AG04450 (cell line): ENCODE measurements at regions not wholly inside any gene's neighbourhood (a gene's known extent, or its start where the extent isn't known, plus 50 kb on each side); places are given as distances from the start of the nearest gene placed in this dataset.
A peak's percentile ranks its signal among the peaks of the same experiment; 100 is the strongest.

Experiments
- CTCF ChIA-PET: fragments of 300-600, 350-600 bp; formaldehyde crosslinking; extraction: SDS; loops from one replicate; lab custom pipeline; 2022; ENCODE audit warnings: antibody characterized with exemption, inconsistent platforms; lab: Charles Lee
- POLR2A ChIA-PET: fragments of 350-600 bp; formaldehyde crosslinking; extraction: SDS; loops from one replicate; lab custom pipeline; 2021; ENCODE audit warnings: antibody characterized with exemption, inconsistent platforms; lab: Yijun Ruan, JAX
- DNase-seq: peaks from one replicate; pipeline ENCODE4 v3.0.0-alpha.2; 2011; ENCODE audit warnings: low read depth, low spot score
- H3K27ac ChIP-seq: one replicate; pipeline ENCODE4 v1.5.1; 2012; ENCODE audit warnings: low read depth, low read length, control low read depth
- H3K27me3 ChIP-seq: one replicate; pipeline ENCODE4 v1.6.0; 2012; ENCODE audit warnings: low read length; ENCODE audit not compliant: control insufficient read depth, insufficient read depth
- H3K4me3 ChIP-seq: 2 replicates; pipeline ENCODE4 v1.5.1; 2011; ENCODE audit warnings: mild to moderate bottlenecking, low read depth, low read length, control low read depth
- H3K9me3 ChIP-seq: 2 replicates; pipeline ENCODE4 v1.5.1; 2012; ENCODE audit warnings: low read length; ENCODE audit not compliant: control insufficient read depth, insufficient read depth
- CTCF ChIP-seq: IDR thresholded peaks from 2 replicates; pipeline ENCODE4 v1.5.1; 2011; ENCODE audit warnings: low read depth, low read length, control low read depth, inconsistent platforms

DNA sequence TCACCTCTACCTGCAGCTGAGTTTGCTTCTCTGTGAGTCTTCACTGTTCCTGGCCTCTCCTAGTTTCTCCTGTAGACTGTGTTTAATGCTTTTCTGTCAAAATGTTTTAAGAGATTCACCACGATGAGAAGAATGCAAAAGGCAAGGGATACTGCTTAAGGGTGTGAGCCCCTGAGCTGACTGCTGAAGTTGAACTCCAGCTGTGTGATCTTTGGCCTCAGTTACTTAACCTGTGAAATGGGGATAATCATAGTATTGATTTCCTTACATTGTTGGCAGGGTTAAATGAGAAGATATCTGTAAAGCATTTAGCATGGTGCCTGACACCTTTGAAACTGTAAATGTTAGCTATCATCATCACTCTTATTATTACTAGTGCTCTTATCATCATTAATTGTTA, 230.2 kb upstream of the MYLIP start:
- no peaks in the 10 kb centered on the region for H3K27me3 ChIP-seq
- no peak overlapping the region for H3K27ac ChIP-seq
- no peak for DNase-seq
- POLR2A ChIA-PET = no interaction called here
- CTCF ChIA-PET = no interaction called here
- no peak for TF ChIP-seq CTCF
- no peaks in the 10 kb centered on the region for H3K9me3 ChIP-seq
- H3K4me3 ChIP-seq = no peak overlapping the region

DNA sequence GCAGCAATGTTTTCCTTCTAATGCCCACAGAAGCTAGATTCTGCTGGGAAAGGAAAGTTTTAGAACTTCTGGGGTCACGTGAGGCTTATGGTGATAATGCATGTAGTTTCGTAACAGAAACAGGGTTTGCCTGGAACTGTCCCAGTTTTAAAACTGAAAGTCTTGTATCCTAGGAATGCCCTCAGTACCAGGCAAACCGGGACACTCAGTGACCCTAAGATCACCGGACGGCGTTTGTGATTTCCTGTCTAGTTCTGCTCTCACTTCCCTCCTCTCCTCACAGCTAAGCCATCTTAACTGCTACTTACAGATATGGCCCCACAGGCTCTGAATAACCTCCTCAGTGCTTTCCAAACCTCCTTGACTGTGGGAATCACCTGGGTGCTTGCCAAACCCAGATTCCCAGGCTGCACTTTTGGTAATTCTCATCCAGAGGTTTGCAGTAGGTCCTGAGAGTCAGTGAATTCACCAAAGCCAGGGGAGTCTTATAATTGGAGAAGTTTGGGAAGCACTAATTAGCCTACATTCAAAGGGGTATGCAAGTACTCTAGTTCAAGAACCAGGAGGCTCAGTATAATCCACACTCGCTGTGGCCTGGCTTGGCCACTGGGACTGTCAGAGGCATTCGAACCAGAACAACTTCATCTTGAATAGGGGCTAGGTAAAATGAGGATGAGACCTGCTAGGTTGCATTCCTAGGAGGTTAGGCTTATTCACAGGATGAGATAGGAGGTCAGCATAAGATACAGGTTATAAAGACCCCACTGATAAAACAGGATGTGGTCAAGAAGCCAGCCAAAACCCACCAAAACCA, 231.6 kb upstream of the MYLIP start:
- ChIA-PET POLR2A (no interaction called here), CTCF (interaction anchor here (1.1 kb wide), 1 partner anchor 286 kb away, joined by 4 read pairs; no protein-coding TSS in a partner anchor)
- H3K4me3 ChIP-seq = no peak overlapping the region
- TF ChIP-seq CTCF = no peak
- H3K9me3 ChIP-seq = no peaks in the 10 kb centered on the region
- no peak overlapping the region for H3K27ac ChIP-seq
- no peaks in the 10 kb centered on the region for H3K27me3 ChIP-seq
- no peak for DNase-seq

DNA sequence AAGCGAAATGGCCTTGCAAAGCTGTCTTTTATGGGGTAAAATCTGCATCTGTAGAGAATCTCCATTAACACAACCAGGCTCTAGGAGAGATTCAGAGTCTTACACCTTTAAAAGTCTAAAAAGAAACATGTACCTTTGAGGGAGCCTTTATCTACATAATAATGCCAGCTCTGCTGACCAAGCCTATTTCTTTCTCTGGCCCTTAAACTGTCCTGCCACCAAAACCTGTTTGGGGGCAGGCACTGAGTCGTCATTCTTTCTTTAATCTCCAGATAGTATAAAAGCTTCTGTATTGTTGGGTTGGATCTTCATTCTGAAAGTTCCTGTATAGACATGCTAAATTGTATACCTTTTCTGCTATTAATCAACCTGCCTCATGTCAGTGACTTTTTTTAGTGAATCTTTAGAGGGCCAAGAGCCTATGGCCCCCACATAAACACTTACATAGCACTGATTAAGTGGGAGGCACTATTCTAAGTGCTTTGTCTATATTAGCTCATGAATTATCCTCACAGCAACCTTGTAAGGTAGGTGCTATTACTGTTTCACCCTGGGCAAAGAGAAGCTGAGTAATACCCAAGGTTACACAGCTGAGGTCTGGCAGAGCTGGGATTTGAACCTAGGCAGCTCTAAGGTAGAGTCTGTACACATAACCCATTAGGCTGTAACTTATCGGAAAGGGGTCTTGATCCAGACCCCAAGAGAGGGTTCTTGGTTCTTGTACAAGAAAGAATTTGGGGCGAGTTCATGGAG, 232.3 kb upstream of the DTNBP1 start:
- CTCF ChIA-PET = interaction anchor here (0.7 to 1.7 kb wide), 2 partner anchors 289 to 310 kb away, joined by 3 to 8 read pairs; no protein-coding TSS in a partner anchor
- POLR2A ChIA-PET = no interaction called here
- no peak overlapping the region for H3K27ac ChIP-seq
- no peaks in the 10 kb centered on the region for H3K27me3 ChIP-seq
- DNase-seq = no peak
- TF ChIP-seq CTCF = no peak
- no peak overlapping the region for H3K4me3 ChIP-seq
- no peaks in the 10 kb centered on the region for H3K9me3 ChIP-seq

DNA sequence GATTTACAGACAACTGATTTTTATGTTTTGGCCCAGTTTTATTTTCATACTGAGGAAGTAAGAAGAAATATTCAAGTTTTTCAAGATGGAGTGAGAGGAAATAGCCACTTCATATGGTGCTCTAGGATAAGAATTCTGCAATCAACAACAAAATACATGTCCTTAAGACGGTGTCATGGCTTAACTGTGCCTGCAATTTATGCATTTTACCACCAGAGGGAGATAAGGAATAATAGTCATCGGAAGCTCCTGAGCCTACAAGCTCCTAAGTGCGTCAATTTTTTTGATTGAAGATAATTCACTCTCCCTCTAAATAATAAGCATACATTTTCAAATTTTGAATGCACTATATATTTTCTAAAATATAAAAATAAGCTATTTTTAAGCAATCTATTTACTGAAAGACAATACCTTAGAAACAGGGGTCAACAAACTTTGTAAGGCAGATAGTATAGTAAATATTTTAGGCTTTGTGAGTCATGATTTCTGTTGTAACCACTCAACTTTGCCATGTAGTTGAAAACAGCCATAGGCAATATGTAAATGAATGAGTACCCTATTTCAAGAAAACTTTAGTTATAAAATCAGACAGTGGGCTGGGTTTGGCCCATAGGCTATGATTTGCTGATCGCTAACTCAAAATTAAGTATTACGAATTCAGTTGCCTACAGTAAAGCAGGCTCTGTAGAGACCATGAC, 230.9 kb upstream of the DTNBP1 start:
- no peak overlapping the region for H3K4me3 ChIP-seq
- H3K27me3 ChIP-seq = no peaks in the 10 kb centered on the region
- TF ChIP-seq CTCF = 0 out of 2 replicates have a peak, but pooled peaks have one; percentile 25
- no peak for DNase-seq
- no peaks in the 10 kb centered on the region for H3K9me3 ChIP-seq
- CTCF ChIA-PET = interaction anchor here (1.7 kb wide), 1 partner anchor 312 kb away, joined by 8 read pairs; no protein-coding TSS in a partner anchor
- no peak overlapping the region for H3K27ac ChIP-seq
- POLR2A ChIA-PET = no interaction called here
